ENCODE measurements at regions not wholly inside any gene's neighbourhood (a gene's known extent, or its start where the extent isn't known, plus 50 kb on each side); places are given as distances from the start of the nearest gene placed in this dataset.

GRCh38 chr16:73149334-73149733 is 101.4 kb upstream of the ZFHX3 start (continued):
- TF ChIP-seq SMC3 (IDR thresholded peaks at IDR 0.05; ENCODE audit: borderline replicate concordance, low read length) (no peak), NBN (IDR thresholded peaks at IDR 0.05) (no peak), KLF5 (IDR thresholded peaks at IDR 0.05; ENCODE audit: partially characterized antibody) (no peak), EZH2 (IDR thresholded peaks at IDR 0.05; ENCODE audit: borderline replicate concordance, control insufficient read depth, low read depth, low read length) (no peak)
- TF ChIP-seq, protein P1, sequence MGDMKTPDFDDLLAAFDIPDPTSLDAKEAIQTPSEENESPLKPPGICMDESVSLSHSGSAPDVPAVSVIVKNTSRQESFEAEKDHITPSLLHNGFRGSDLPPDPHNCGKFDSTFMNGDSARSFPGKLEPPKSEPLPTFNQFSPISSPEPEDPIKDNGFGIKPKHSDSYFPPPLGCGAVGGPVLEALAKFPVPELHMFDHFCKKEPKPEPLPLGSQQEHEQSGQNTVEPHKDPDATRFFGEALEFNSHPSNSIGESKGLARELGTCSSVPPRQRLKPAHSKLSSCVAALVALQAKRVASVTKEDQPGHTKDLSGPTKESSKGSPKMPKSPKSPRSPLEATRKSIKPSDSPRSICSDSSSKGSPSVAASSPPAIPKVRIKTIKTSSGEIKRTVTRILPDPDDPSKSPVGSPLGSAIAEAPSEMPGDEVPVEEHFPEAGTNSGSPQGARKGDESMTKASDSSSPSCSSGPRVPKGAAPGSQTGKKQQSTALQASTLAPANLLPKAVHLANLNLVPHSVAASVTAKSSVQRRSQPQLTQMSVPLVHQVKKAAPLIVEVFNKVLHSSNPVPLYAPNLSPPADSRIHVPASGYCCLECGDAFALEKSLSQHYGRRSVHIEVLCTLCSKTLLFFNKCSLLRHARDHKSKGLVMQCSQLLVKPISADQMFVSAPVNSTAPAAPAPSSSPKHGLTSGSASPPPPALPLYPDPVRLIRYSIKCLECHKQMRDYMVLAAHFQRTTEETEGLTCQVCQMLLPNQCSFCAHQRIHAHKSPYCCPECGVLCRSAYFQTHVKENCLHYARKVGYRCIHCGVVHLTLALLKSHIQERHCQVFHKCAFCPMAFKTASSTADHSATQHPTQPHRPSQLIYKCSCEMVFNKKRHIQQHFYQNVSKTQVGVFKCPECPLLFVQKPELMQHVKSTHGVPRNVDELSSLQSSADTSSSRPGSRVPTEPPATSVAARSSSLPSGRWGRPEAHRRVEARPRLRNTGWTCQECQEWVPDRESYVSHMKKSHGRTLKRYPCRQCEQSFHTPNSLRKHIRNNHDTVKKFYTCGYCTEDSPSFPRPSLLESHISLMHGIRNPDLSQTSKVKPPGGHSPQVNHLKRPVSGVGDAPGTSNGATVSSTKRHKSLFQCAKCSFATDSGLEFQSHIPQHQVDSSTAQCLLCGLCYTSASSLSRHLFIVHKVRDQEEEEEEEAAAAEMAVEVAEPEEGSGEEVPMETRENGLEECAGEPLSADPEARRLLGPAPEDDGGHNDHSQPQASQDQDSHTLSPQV (IDR thresholded peaks at IDR 0.05): no peak

DNA sequence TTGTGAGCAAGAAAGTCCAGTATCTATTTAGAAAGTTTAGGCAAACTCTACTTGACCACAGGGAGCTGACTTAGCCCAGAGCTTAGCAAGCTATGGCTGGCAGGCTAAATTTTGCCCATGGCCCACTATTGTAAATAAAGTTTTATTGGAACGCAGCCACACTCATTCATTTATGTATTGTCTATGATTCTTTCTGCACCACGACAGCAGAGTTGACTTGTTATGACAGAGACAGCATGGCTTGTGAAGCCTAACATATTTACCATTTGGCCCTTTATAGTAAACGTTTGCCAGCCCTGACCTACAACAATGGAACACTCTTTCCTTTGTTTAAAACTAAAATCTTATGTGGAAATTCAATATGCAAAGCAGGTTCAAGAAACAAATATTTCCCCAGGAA is 100.0 kb upstream of the ZFHX3 start:
- DNase-seq (ENCODE audit: low read depth, low spot score) (no peak), FAIRE-seq (no peak), ATAC-seq (no peak)
- Histone ChIP-seq H3K9ac (ENCODE audit: control insufficient read depth, insufficient read depth, low read length) (no peak overlapping the region), H3K79me2 (ENCODE audit: control insufficient read depth, insufficient read depth, low read length) (no peaks in the 10 kb centered on the region), H3K4me3 (no peak overlapping the region), H3K9me3 (replicated peaks; ENCODE audit: control insufficient read depth, insufficient read depth, low read length) (no peaks in the 10 kb centered on the region; the same call in 2 of the 3 replicates), H3K4me2 (ENCODE audit: control insufficient read depth, insufficient read depth) (no peak overlapping the region), H3K27ac (ENCODE audit: control insufficient read depth, insufficient read depth) (no peak overlapping the region), H3K27me3 (replicated peaks in 1 of 2; ENCODE audit: control insufficient read depth in 2 of 2, insufficient read depth in 2 of 2, low read length in 1 of 2) (peaks cover 0 to 3% of the 10 kb centered on the region in 2 experiments; a peak in 3 of 4 replicates), H3K36me3 (ENCODE audit: control insufficient read depth in 2 of 2, insufficient read depth in 2 of 2, low read length in 1 of 2) (no peaks in the 10 kb centered on the region), H3K4me1 (ENCODE audit: control insufficient read depth, insufficient read depth, low read length) (no peaks in the 10 kb centered on the region), H4K20me1 (ENCODE audit: control insufficient read depth, insufficient read depth) (no peaks in the 10 kb centered on the region), H2AFZ (ENCODE audit: control insufficient read depth, low read depth, low read length) (no peak overlapping the region)
- POLR2A ChIA-PET: interaction anchor here (0.7 kb wide), 1 partner anchor 103 kb away, joined by 9 read pairs; no protein-coding TSS in a partner anchor
- intact Hi-C loops (cut with micrococcal nuclease; ENCODE audit: unreplicated experiment): no loop called here
- in situ Hi-C loops (cut with MboI): no loop called here
- RAD21 ChIA-PET (ENCODE audit: unreplicated experiment): no interaction called here
- CTCF ChIA-PET: no interaction called here
- WGBS (ENCODE audit: insufficient coverage, insufficient replicate concordance, low lambda C conversion rate, missing lambda C conversion rate): 34% methylated on average over 3 of the region's 3 CpGs
- no TSS peak for BruUV-seq (replicated peaks)
- SMC1A ChIA-PET (ENCODE audit: uncharacterized antibody, unreplicated experiment): no interaction called here
- TF ChIP-seq CBX5 (IDR thresholded peaks at IDR 0.05; ENCODE audit: low read depth) (no peak), EED (IDR thresholded peaks at IDR 0.05; ENCODE audit: low read depth) (no peak), SMAD5 (IDR thresholded peaks at IDR 0.05; ENCODE audit: low read depth) (no peak), NBN (IDR thresholded peaks at IDR 0.05) (no peak), SUPT20H (IDR thresholded peaks at IDR 0.05; ENCODE audit: borderline replicate concordance, control insufficient read depth, low read depth, low read length) (no peak), WRNIP1 (IDR thresholded peaks at IDR 0.05; ENCODE audit: borderline replicate concordance, low read depth, low read length) (no peak), ZNF274 (IDR thresholded peaks at IDR 0.05; ENCODE audit: insufficient read depth, insufficient read length) (no peak), E2F4 (IDR thresholded peaks at IDR 0.05; ENCODE audit: low read depth, low read length) (no peak), MYC (IDR thresholded peaks at IDR 0.05; ENCODE audit: insufficient read depth, insufficient read length, insufficient replicate concordance, low read length, severe bottlenecking) (no peak), SREBF2 (IDR thresholded peaks at IDR 0.05; ENCODE audit: low read length) (no peak), DPF2 (IDR thresholded peaks at IDR 0.05) (no peak), ZBTB33 (IDR thresholded peaks at IDR 0.05) (no peak)
